Fibroblast of skin of right quadriceps (primary cell): ENCODE measurements at regions not wholly inside any gene's neighbourhood (a gene's known extent, or its start where the extent isn't known, plus 50 kb on each side); places are given as distances from the start of the nearest gene placed in this dataset.

ENCODE experiments used
- DNase-seq: peaks from one replicate; pipeline ENCODE4 v3.0.0-alpha.2; 2013

DNA sequence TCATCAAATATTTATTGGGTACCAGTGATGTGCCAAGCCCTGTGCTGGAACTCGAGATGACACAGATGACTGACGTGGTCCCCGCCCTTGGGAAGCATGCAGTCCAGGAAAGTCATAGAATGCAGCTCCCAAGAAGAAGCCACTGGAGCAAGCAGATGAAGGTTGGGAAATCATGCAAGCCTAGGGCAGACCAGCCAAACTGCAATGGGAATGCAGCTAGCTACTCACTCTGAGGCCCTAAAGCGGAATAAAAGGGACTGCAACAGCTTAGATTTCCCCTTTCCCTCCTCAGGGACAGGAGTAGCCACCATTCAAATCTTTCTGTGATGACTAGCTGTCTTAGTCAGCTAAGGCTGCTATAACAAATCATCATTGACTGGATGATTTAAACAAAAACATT, 152.2 kb downstream of the MAFB start:
- peak; percentile 60 for DNase-seq

GRCh38 chr20:40535816-40536215, 153.2 kb downstream of the MAFB start:
- DNase-seq = peak; percentile 42

DNA sequence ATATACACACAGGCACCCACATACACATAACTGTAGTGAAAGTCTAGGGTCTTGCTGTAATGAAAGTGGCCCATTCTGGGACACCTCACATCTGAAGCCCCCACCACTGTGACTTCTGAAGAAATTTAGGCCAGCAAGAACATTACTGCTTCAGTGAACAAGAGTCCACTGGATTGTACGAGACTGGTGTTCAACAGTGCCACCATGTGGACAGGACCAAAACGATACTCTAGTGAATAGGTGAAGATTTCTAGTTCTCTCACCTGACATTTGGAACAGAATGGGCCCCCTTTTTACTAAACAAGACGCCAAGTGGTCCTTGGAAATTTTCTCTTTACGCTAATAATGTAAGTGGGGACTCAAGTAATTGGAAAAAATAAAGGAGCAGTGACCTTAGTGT, 156.9 kb downstream of the MAFB start:
- no peak for DNase-seq

GRCh38 chr20:40525351-40525750, 163.7 kb downstream of the MAFB start:
- DNase-seq = peak; percentile 86

GRCh38 chr20:40524071-40524470, 165.0 kb downstream of the MAFB start:
- DNase-seq = no peak

DNA sequence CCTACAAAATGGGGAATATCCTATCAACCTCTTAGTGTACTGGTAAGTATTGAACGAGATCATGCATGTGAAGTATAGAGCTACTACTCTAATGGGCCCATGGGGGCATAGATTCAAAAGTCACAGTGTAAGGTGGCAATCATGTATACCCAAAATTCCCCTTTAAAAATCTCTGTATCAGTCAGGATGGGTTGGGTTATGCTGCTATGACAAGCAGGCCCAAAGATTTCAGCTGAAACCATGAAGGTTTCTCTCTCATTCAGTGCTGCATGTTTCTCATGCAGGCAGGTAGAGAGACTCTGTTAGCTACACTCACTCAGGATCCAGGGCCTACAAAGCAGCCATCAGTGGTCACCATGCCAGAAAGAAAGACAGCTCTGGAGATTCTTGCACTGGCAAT, 166.6 kb downstream of the MAFB start:
- no peak for DNase-seq

GRCh38 chr20:40521962-40522361, 167.1 kb downstream of the MAFB start:
- no peak for DNase-seq

- no peak for DNase-seq
These were observed 169.1 kb downstream of the MAFB start for GRCh38 chr20:40519918-40520317.

- DNase-seq = peak; percentile 76
These were observed 176.0 kb downstream of the MAFB start for GRCh38 chr20:40512994-40513393.

- no peak for DNase-seq
These were observed 176.4 kb downstream of the MAFB start for GRCh38 chr20:40512591-40512990.

- DNase-seq = peak; percentile 64
These were observed 177.6 kb downstream of the MAFB start for GRCh38 chr20:40511478-40511877.

DNA sequence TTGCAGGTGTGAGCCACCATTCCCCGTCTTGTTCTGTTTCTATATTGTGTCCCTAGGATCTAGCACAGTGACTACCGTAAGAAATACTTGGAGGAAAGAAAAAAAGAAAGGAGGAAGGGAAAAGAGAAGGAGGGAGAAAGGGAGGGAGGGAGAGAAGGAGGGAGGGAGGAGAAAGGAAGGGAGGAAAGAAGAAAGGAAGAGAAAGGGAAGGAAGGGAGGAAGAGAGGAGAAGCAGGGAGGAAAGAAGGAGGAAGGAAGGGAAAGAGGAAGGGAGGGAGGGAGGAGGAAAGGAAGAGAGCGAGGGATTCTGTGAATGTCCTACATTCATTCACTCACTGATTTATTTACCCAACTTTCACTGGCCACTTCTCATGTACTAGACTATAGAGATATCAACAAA, 178.4 kb downstream of the MAFB start:
- DNase-seq = no peak

GRCh38 chr20:40508821-40509220, 180.2 kb downstream of the MAFB start:
- DNase-seq = peak; percentile 36

DNA sequence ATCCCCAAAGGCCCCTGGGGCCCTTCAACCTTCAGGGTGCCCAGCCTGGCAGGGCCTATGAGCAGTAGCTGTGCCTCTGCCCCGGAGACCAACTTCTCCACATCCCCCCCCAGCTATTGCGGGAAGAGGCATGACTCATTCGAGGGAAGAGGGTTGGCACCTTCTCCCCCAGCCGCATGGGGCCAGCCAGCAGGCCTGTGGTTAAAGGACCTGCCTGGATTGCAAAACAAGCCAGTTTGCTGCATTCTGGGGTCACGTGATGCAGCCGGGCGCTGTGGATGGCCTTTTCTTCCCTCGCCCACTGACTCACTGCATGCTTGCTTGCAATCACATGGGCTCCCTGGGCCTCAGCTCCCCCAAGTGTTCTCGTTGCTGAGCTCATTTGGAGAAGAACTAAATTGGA, 182.5 kb downstream of the MAFB start:
- DNase-seq = peak; percentile 97

DNA sequence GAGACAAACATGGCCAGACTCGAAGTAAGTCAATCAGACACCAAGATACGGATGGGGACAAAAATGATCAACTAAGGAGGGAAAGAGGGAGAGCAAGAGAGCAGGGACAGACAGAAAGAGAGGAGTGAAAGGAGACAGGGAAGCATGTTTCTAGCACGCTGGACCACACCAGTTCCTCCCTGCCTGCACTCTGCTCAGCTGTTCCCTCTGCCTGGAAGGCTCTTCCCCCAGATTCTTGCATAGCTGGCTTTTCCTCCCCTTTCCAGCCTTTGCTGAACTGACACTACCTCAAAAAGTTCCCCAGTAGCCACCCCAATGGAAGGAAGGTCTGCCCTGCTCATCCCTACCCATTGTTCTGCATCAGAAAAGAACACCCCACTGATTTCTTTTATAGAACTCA, 185.9 kb downstream of the MAFB start:
- no peak for DNase-seq

DNA sequence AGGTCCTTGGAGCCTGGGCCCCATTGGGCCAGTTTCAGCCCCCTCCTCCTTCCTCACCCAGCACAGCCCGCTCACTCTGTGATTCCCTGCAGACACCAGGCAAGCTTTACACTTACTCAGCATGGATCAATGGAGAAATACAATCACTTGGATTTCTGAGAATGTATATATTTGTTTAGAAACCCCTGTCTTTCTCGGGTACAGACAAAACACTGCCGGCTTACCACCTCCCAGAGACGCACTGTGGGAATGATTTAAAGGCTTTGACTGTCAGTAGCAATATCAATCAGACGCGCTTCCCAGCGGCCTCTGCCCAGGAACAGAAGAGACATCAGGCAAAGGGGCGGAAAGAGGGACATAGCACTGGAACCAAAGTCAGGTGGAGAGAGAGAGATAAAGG, 186.5 kb downstream of the MAFB start:
- DNase-seq = no peak

GRCh38 chr20:40499391-40499790, 189.6 kb downstream of the MAFB start:
- no peak for DNase-seq

DNA sequence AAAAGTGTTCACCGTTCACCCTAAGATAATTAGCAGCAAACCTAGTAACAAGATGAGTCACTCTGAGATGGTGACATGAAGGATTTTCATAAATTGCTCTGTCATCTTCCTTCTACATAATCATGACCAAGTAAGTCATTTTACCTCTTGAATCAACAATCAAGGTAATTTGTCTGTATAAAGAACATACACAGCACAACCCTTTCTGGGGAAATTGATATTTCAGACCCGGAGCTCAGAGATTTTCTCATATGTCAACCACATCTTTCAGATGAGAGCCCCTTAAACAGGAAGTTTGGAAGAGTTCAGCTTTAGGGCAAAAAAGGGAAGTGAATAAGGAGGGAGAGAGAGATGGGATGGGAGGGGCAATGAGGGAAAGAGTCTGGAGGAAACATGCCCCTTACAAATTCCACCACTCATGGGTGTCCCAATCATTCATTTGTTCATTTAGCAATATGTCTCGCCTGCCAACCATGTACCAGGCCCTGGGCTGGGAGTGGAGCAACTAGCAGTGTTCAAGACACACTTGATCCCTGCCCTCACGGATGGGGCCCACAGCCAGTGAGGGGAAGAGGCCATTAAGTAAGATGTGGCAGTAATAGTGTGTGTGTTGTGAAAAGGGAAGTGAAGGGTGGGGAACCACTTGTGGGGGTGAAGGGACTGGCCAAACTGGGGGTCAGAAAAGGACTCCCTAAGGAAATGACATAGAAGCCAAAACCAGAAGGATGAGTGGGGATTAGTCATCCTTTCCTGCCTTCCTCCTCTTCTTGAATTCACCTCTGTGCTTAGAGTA, 190.9 kb downstream of the MAFB start:
- peak; percentile 33 for DNase-seq

DNA sequence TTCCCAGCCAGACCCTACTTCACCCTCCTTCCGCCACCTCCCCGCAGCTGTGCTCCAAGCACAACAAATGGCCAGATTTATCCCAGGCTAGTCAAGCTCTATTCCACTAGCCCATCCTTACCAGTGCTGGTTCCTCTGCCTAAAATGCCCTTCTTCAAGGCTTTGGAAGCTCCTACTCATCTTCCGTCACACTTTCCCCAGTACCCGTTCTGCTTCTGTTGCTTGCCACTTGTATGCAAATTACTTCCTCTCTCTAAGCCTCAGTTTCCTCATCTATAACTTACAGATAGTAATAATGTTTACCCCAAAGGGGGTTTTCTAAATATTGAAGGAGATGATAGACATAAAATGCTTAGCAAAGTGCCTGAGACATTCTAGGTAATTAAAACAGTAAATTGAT, 193.1 kb downstream of the MAFB start:
- no peak for DNase-seq

GRCh38 chr20:40494248-40494647, 194.8 kb downstream of the MAFB start:
- DNase-seq = no peak

DNA sequence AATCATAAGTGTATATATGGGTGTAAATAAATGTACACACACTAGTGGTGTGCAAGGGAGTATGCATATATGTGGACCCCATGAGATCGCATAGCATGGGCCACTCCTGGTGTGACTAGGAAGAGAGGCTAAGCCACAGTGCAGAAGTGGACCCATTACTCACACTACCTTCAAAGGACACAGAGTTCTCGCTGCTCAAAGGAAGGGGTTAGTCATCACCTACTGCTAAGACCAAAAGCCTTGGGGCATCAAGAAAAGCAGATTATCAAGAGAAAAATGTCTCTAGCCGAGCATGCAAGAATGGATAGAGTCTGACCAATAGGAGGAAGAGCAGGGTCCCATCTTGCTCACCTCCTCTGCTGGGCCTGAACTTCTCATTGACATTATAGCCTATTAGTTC, 195.5 kb downstream of the MAFB start:
- DNase-seq = no peak

DNA sequence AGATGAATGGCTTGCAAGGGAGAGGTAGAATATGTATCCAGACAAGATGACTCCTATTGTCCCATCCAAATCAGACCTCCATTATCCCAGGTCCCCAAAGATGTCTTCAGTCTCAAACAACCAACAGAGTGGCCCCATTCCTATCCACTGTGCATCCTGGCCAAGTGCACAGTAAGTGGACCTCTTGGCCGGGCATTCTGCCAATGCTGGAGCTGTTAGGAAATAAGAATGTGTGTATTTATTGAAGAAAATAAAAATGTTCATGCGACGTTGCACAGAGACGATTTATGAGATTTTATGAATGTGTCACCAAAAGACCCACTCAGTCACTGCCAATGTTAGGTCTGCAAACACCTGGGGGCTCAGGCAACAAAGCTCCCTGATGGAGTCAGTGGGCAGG, 196.0 kb downstream of the MAFB start:
- peak; percentile 61 for DNase-seq

DNA sequence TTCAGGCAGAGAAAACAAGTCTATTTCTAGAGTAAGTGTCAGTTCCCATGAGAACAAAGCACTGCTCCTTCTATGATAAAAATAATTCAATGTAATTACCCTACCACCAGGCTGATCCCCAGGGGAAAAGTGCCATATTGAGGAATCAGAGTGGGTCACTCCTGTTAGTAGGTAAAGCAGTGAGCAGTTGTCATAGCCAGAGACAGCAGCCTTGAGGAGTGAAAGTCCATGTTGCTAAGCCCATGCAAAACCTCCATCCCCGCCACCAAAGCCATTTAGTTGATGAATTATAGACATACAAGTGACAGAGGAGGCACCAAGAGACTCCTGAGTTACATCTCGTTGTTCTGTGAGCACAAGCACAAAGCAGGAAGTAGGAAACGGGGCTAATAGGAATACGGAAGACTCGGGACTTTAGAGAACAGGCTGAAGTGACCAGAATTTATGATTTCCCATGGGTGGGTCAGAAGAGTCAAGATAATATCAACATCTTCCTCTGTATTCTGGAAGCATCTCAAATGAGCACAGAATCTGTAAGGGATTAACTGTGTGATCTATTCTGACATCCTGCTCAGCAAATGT, 197.9 kb downstream of the MAFB start:
- no peak for DNase-seq

- peak; percentile 49 for DNase-seq
These were observed 199.2 kb downstream of the MAFB start for GRCh38 chr20:40489886-40490285.

DNA sequence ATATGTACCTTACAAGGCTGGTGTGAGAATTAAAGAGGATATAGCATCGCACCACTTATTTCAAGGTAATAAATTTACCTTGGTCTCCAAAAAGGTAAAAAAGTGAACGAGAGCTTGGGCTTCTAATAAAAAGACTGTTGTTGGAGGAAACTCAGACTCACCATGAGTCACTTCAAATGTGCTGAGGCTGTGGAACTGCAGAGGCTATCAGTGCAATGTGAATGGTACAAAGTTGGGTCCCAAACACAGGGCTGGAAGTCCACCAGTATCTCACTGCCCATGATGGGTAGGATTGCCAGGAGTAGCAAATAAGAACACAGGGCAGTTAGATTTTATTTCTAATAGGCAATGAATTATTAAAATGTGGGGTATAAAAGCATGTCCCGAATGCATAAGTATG, 200.6 kb downstream of the MAFB start:
- no peak for DNase-seq
